ENCODE measurements at regions not wholly inside any gene's neighbourhood (a gene's known extent, or its start where the extent isn't known, plus 50 kb on each side); places are given as distances from the start of the nearest gene placed in this dataset.

- H3K4me1 ChIP-seq (ENCODE audit: control insufficient read depth, insufficient read depth, low read length): peaks cover 16% of the 10 kb centered on the region; the same call in 1 of the 2 replicates
- DNase-seq (ENCODE audit: low read depth, low spot score) (no peak), FAIRE-seq (no peak), ATAC-seq (no peak)
- no peaks in the 10 kb centered on the region for H3K27me3 ChIP-seq (replicated peaks in 1 of 2; ENCODE audit: control insufficient read depth in 2 of 2, insufficient read depth in 2 of 2, low read length in 1 of 2)
- intact Hi-C loops (cut with micrococcal nuclease; ENCODE audit: unreplicated experiment) (no loop called here), in situ Hi-C loops (cut with MboI) (no loop called here)
- no peaks in the 10 kb centered on the region for H4K20me1 ChIP-seq (ENCODE audit: control insufficient read depth, insufficient read depth)
- no peak overlapping the region for H3K4me2 ChIP-seq (ENCODE audit: control insufficient read depth, insufficient read depth)
- ChIA-PET SMC1A (ENCODE audit: uncharacterized antibody, unreplicated experiment) (interaction anchor here (0.9 kb wide), 1 partner anchor 20 kb away, joined by 4 read pairs; no protein-coding TSS in a partner anchor), RAD21 (ENCODE audit: unreplicated experiment) (interaction anchor here (0.9 kb wide), 1 partner anchor 100 kb away, joined by 3 read pairs; no protein-coding TSS in a partner anchor), POLR2A (interaction anchor here (0.7 kb wide), 1 partner anchor 87 kb away, joined by 3 read pairs; no protein-coding TSS in a partner anchor), CTCF (no interaction called here)
- H3K79me2 ChIP-seq (ENCODE audit: control insufficient read depth, insufficient read depth, low read length): no peaks in the 10 kb centered on the region; the same call in 1 of the 2 replicates
- no peak overlapping the region for H2AFZ ChIP-seq (ENCODE audit: control insufficient read depth, low read depth, low read length)
- no peaks in the 10 kb centered on the region for H3K36me3 ChIP-seq (ENCODE audit: control insufficient read depth in 2 of 2, insufficient read depth in 2 of 2, low read length in 1 of 2)
- no peak overlapping the region for H3K4me3 ChIP-seq
- no TSS peak for BruUV-seq (replicated peaks)
- no peaks in the 10 kb centered on the region; the same call in 2 of the 3 replicates for H3K9me3 ChIP-seq (replicated peaks; ENCODE audit: control insufficient read depth, insufficient read depth, low read length)
- H3K9ac ChIP-seq (ENCODE audit: control insufficient read depth, insufficient read depth, low read length): no peak overlapping the region
- H3K27ac ChIP-seq (ENCODE audit: control insufficient read depth, insufficient read depth): no peak overlapping the region
- no peak for TF ChIP-seq TCF3 (IDR thresholded peaks at IDR 0.05; ENCODE audit: borderline replicate concordance, insufficient read depth, low read depth, low read length)
- TF ChIP-seq STAT3 (IDR thresholded peaks at IDR 0.05; ENCODE audit: low read depth, low read length): no peak
- TF ChIP-seq, protein P1, sequence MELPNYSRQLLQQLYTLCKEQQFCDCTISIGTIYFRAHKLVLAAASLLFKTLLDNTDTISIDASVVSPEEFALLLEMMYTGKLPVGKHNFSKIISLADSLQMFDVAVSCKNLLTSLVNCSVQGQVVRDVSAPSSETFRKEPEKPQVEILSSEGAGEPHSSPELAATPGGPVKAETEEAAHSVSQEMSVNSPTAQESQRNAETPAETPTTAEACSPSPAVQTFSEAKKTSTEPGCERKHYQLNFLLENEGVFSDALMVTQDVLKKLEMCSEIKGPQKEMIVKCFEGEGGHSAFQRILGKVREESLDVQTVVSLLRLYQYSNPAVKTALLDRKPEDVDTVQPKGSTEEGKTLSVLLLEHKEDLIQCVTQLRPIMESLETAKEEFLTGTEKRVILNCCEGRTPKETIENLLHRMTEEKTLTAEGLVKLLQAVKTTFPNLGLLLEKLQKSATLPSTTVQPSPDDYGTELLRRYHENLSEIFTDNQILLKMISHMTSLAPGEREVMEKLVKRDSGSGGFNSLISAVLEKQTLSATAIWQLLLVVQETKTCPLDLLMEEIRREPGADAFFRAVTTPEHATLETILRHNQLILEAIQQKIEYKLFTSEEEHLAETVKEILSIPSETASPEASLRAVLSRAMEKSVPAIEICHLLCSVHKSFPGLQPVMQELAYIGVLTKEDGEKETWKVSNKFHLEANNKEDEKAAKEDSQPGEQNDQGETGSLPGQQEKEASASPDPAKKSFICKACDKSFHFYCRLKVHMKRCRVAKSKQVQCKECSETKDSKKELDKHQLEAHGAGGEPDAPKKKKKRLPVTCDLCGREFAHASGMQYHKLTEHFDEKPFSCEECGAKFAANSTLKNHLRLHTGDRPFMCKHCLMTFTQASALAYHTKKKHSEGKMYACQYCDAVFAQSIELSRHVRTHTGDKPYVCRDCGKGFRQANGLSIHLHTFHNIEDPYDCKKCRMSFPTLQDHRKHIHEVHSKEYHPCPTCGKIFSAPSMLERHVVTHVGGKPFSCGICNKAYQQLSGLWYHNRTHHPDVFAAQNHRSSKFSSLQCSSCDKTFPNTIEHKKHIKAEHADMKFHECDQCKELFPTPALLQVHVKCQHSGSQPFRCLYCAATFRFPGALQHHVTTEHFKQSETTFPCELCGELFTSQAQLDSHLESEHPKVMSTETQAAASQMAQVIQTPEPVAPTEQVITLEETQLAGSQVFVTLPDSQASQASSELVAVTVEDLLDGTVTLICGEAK (IDR thresholded peaks at IDR 0.05; ENCODE audit: borderline replicate concordance): no peak
- no peak for TF ChIP-seq MTA3 (IDR thresholded peaks at IDR 0.05; ENCODE audit: borderline replicate concordance, low read length)
- peak; percentile 21; the same call in 1 of the 2 replicates for TF ChIP-seq JUNB (IDR thresholded peaks at IDR 0.05)
- TF ChIP-seq NFIC (IDR thresholded peaks at IDR 0.05; ENCODE audit: low read depth, low read length): no peak
These were observed 110.6 kb downstream of the ZFAND4 start for GRCh38 chr10:45561952-45562351.

Data from GM12878 (cell line).